HEK293 (cell line): ENCODE measurements at regions not wholly inside any gene's neighbourhood (a gene's known extent, or its start where the extent isn't known, plus 50 kb on each side); places are given as distances from the start of the nearest gene placed in this dataset.

Experiments
- ATF2 ChIP-seq: fragments of 450-650 bp; formaldehyde crosslinking; IDR thresholded peaks from 2 replicates; pipeline ENCODE4 v1.5.1; 2016; ENCODE audit warnings: missing biosample characterization, missing genetic modification characterization, low read depth
- BCL11B ChIP-seq: fragments of 450-650 bp; formaldehyde crosslinking; IDR thresholded peaks from 2 replicates; pipeline ENCODE4 v1.5.1; 2016; ENCODE audit warnings: low read depth, missing biosample characterization, missing genetic modification characterization
- MZF1 ChIP-seq: fragments of 450-650 bp; formaldehyde crosslinking; IDR thresholded peaks from 2 replicates; pipeline ENCODE4 v1.5.1; 2017; ENCODE audit warnings: missing biosample characterization, missing genetic modification characterization, borderline replicate concordance
- REPIN1 ChIP-seq: fragments of 450-650 bp; formaldehyde crosslinking; IDR thresholded peaks from 2 replicates; pipeline ENCODE4 v1.5.1; 2017; ENCODE audit warnings: missing biosample characterization, missing genetic modification characterization, low read depth
- REST ChIP-seq: fragments of 450-650 bp; formaldehyde crosslinking; IDR thresholded peaks from 2 replicates; pipeline ENCODE4 v1.5.1; 2016; ENCODE audit warnings: missing biosample characterization, missing genetic modification characterization
- SALL2 ChIP-seq: fragments of 450-650 bp; formaldehyde crosslinking; IDR thresholded peaks from 2 replicates; pipeline ENCODE4 v1.5.0; 2017; ENCODE audit warnings: missing biosample characterization, mild to moderate bottlenecking, missing genetic modification characterization, borderline replicate concordance
- WT1 ChIP-seq: fragments of 450-650 bp; formaldehyde crosslinking; IDR thresholded peaks from 2 replicates; pipeline ENCODE4 v1.5.1; 2016; ENCODE audit warnings: missing biosample characterization, missing genetic modification characterization
- ZBTB26 ChIP-seq: fragments of 450-650 bp; formaldehyde crosslinking; optimal IDR thresholded peaks from 2 replicates; pipeline ENCODE3; 2016; ENCODE audit warnings: missing biosample characterization, mild to moderate bottlenecking, missing genetic modification characterization
- ZFP69B ChIP-seq: fragments of 450-650 bp; formaldehyde crosslinking; IDR thresholded peaks from 2 replicates; pipeline ENCODE4 v1.5.1; 2016; ENCODE audit warnings: missing biosample characterization, missing genetic modification characterization
- ZNF112 ChIP-seq: fragments of 450-650 bp; formaldehyde crosslinking; IDR thresholded peaks from 2 replicates; pipeline ENCODE4 v1.5.0; 2017; ENCODE audit warnings: missing biosample characterization, missing genetic modification characterization
- ZNF138 ChIP-seq: fragments of 450-650 bp; formaldehyde crosslinking; IDR thresholded peaks from 2 replicates; pipeline ENCODE4 v1.5.1; 2016; ENCODE audit warnings: missing biosample characterization, missing genetic modification characterization, borderline replicate concordance
- ZNF18 ChIP-seq: fragments of 450-650 bp; formaldehyde crosslinking; IDR thresholded peaks from 2 replicates; pipeline ENCODE4 v1.5.1; 2016; ENCODE audit warnings: missing biosample characterization, missing genetic modification characterization
- ZNF362 ChIP-seq: fragments of 450-650 bp; formaldehyde crosslinking; IDR thresholded peaks from 2 replicates; pipeline ENCODE4 v1.5.1; 2016; ENCODE audit warnings: missing biosample characterization, missing genetic modification characterization
- ZNF366 ChIP-seq: fragments of 450-650 bp; formaldehyde crosslinking; conservative IDR thresholded peaks from 2 replicates; pipeline ENCODE4 v1.5.1; 2016; ENCODE audit warnings: missing biosample characterization, missing genetic modification characterization
- ZNF398 ChIP-seq: fragments of 450-650 bp; formaldehyde crosslinking; IDR thresholded peaks from 2 replicates; pipeline ENCODE4 v1.5.1; 2017; ENCODE audit warnings: missing biosample characterization, missing genetic modification characterization
- ZNF473 ChIP-seq: fragments of 450-650 bp; formaldehyde crosslinking; IDR thresholded peaks from 2 replicates; pipeline ENCODE4 v1.5.1; 2017; ENCODE audit warnings: missing biosample characterization, missing genetic modification characterization
- ZNF561 ChIP-seq: fragments of 450-650 bp; IDR thresholded peaks from 2 replicates; pipeline ENCODE4 v1.5.1; 2018; ENCODE audit warnings: missing biosample characterization, missing genetic modification characterization, borderline replicate concordance
- ZNF571 ChIP-seq: fragments of 450-650 bp; formaldehyde crosslinking; IDR thresholded peaks from 2 replicates; pipeline ENCODE4 v1.5.0; 2017; ENCODE audit warnings: missing biosample characterization, missing genetic modification characterization
- ZNF664 ChIP-seq: fragments of 450-650 bp; formaldehyde crosslinking; IDR thresholded peaks from 2 replicates; pipeline ENCODE4 v1.5.1; 2016; ENCODE audit warnings: missing biosample characterization, missing genetic modification characterization
- ZSCAN30 ChIP-seq: fragments of 450-650 bp; IDR thresholded peaks from 2 replicates; pipeline ENCODE4 v1.5.1; 2018; ENCODE audit warnings: missing biosample characterization, mild to moderate bottlenecking, missing genetic modification characterization, moderate library complexity

- TF ChIP-seq ZNF366 (peak; percentile 86), ZNF664 (tag by site-specific recombination) (no peak), WT1 (tag by site-specific recombination) (peak; percentile 73), ATF2 (tag by site-specific recombination) (no peak), REST (tag by site-specific recombination) (0 out of 2 replicates have a peak, but pooled peaks have one; percentile 63), REPIN1 (tag by site-specific recombination) (no peak), ZNF362 (tag by site-specific recombination) (no peak), ZNF561 (tag by site-specific recombination) (0 out of 2 replicates have a peak, but pooled peaks have one; percentile 66), ZSCAN30 (peak; percentile 93), ZNF571 (no peak), ZNF138 (tag by site-specific recombination) (no peak), ZBTB26 (tag by site-specific recombination) (no peak), ZNF398 (tag by site-specific recombination) (peak; percentile 78), SALL2 (no peak), ZNF112 (tag by site-specific recombination) (no peak), BCL11B (no peak), ZNF18 (no peak), ZFP69B (tag by site-specific recombination) (0 out of 2 replicates have a peak, but pooled peaks have one; percentile 24), MZF1 (peak; percentile 58; the same call in 1 of the 2 replicates), ZNF473 (tag by site-specific recombination) (no peak)
- TF ChIP-seq, all 188 proteins: peak for 52
Observed at GRCh38 chr6:47168180-47168579, 126.0 kb upstream of the ADGRF1 start (continued).
